IMR-90 (cell line): ENCODE measurements at regions not wholly inside any gene's neighbourhood (a gene's known extent, or its start where the extent isn't known, plus 50 kb on each side); places are given as distances from the start of the nearest gene placed in this dataset.

Experiments used
- ATAC-seq: fragments of 200-7000 bp; cut with Tn5 transposase; 2 replicates; pipeline ENCODE4 v1.9.1; 2020; ENCODE audit warnings: low read depth, mild to moderate bottlenecking, moderate library complexity
- BruUV-seq: library from RNA; stranded (reverse); fragments of 400-500 nt; replicated peaks from 2 replicates; lab custom pipeline; 2021; lab: Mats Ljungman, UMichigan
- CTCF ChIA-PET: fragments of 300-600 bp; formaldehyde crosslinking; extraction: SDS; loops from one replicate; lab custom pipeline; 2021; ENCODE audit warnings: antibody characterized with exemption; lab: Yijun Ruan, JAX
- POLR2A ChIA-PET: fragments of 300-600 bp; sonication (Branson Sonifier 250); formaldehyde crosslinking; loops from one replicate; lab custom pipeline; 2022; ENCODE audit warnings: antibody characterized with exemption; ENCODE audit not compliant: unreplicated experiment; lab: Charles Lee
- DNase-seq: peaks from one replicate; pipeline ENCODE4 v3.0.0; 2013
- H2AFZ ChIP-seq: replicated peaks from 2 replicates; pipeline ENCODE3; 2013; ENCODE audit warnings: low read length, mild to moderate bottlenecking; ENCODE audit not compliant: poor library complexity
- H2AK5ac ChIP-seq: 2 replicates; pipeline ENCODE4 v1.6.1; 2013; ENCODE audit warnings: low read depth, low read length, inconsistent platforms
- H2AK9ac ChIP-seq: replicated peaks from 2 replicates; pipeline ENCODE3; 2013; ENCODE audit warnings: mild to moderate bottlenecking, low read depth, low read length, moderate library complexity; ENCODE audit not compliant: poor library complexity
- H2BK120ac ChIP-seq: 2 replicates; pipeline ENCODE4 v1.6.1; 2013; ENCODE audit warnings: low read depth, low read length, inconsistent platforms
- H2BK15ac ChIP-seq: 3 replicates; pipeline ENCODE4 v1.6.1; 2013; ENCODE audit warnings: low read depth, low read length, inconsistent platforms
- H2BK20ac ChIP-seq: 2 replicates; pipeline ENCODE4 v1.6.1; 2013; ENCODE audit warnings: low read depth, mild to moderate bottlenecking, inconsistent platforms, low read length, moderate library complexity
- H2BK5ac ChIP-seq: 2 replicates; pipeline ENCODE4 v1.6.1; 2013; ENCODE audit warnings: mild to moderate bottlenecking, low read depth, low read length, inconsistent platforms; ENCODE audit not compliant: poor library complexity, severe bottlenecking
- H3K14ac ChIP-seq: replicated peaks from 2 replicates; pipeline ENCODE4 v1.6.1; 2013; ENCODE audit warnings: low read depth, low read length, inconsistent platforms
- H3K18ac ChIP-seq: 2 replicates; pipeline ENCODE4 v1.6.1; 2013; ENCODE audit warnings: low read depth, low read length, control low read depth
- H3K23ac ChIP-seq: 2 replicates; pipeline ENCODE4 v1.6.1; 2013; ENCODE audit warnings: low read depth, low read length, inconsistent platforms
- H3K27ac ChIP-seq: 2 replicates; pipeline ENCODE4 v1.5.1; 2013; ENCODE audit warnings: mild to moderate bottlenecking, control low read depth, low read length; ENCODE audit not compliant: insufficient read depth
- H3K27me3 ChIP-seq: 2 replicates; pipeline ENCODE4 v1.6.1; 2013; ENCODE audit warnings: low read length; ENCODE audit not compliant: control insufficient read depth, insufficient read depth
- H3K36me3 ChIP-seq: 2 replicates; pipeline ENCODE4 v1.6.1; 2013; ENCODE audit warnings: low read length, mixed read lengths; ENCODE audit not compliant: control insufficient read depth, insufficient read depth
- H3K4ac ChIP-seq: 2 replicates; pipeline ENCODE4 v1.6.1; 2013; ENCODE audit warnings: low read depth, low read length, inconsistent platforms
- H3K4me1 ChIP-seq: 2 replicates; pipeline ENCODE4 v1.6.1; 2013; ENCODE audit warnings: low read length, mixed read lengths; ENCODE audit not compliant: control insufficient read depth, insufficient read depth
- H3K4me2 ChIP-seq: 2 replicates; pipeline ENCODE4 v1.6.1; 2013; ENCODE audit warnings: low read depth, mild to moderate bottlenecking, control low read depth, low read length, moderate library complexity
- H3K4me3 ChIP-seq: 2 replicates; pipeline ENCODE4 v1.5.1; 2013; ENCODE audit warnings: low read depth, mild to moderate bottlenecking, control low read depth, low read length, moderate library complexity; ENCODE audit not compliant: insufficient read depth
- H3K56ac ChIP-seq: 2 replicates; pipeline ENCODE4 v1.6.1; 2013; ENCODE audit warnings: low read length, inconsistent platforms; ENCODE audit not compliant: insufficient read depth; ENCODE audit errors: extremely low read depth
- H3K79me1 ChIP-seq, 2 experiments: 2 replicates each; pipeline ENCODE4 v1.6.1; 2013; ENCODE audit warnings: low read length in 2 of 2, inconsistent platforms in 1 of 2, low read depth in 1 of 2
- H3K9ac ChIP-seq: 2 replicates; pipeline ENCODE4 v1.6.1; 2013; ENCODE audit warnings: low read depth, low read length, control low read depth
- H3K9me1 ChIP-seq: 2 replicates; pipeline ENCODE4 v1.6.1; 2013; ENCODE audit warnings: low read length, inconsistent platforms; ENCODE audit not compliant: insufficient read depth
- H3K9me3 ChIP-seq: 2 replicates; pipeline ENCODE4 v1.6.1; 2013; ENCODE audit warnings: low read length; ENCODE audit not compliant: control insufficient read depth, insufficient read depth
- H4K20me1 ChIP-seq: 2 replicates; pipeline ENCODE4 v1.6.1; 2013; ENCODE audit warnings: low read length, inconsistent platforms; ENCODE audit not compliant: insufficient read depth
- H4K5ac ChIP-seq: 2 replicates; pipeline ENCODE4 v1.6.1; 2013; ENCODE audit warnings: mild to moderate bottlenecking, low read depth, low read length, control low read depth
- H4K8ac ChIP-seq, 2 experiments: 2 replicates each; pipeline ENCODE4 v1.6.1; 2013; ENCODE audit warnings: low read depth in 2 of 2, low read length in 2 of 2, control low read depth in 1 of 2, inconsistent platforms in 1 of 2
- H4K91ac ChIP-seq: 2 replicates; pipeline ENCODE4 v1.6.1; 2013; ENCODE audit warnings: low read depth, low read length, inconsistent platforms; ENCODE audit not compliant: insufficient read depth
- BHLHE40 ChIP-seq: fragments of 150-350 bp; IDR thresholded peaks from 2 replicates; pipeline ENCODE4 v1.6.1; 2016; ENCODE audit warnings: mild to moderate bottlenecking, low read depth, low read length
- CHD1 ChIP-seq: IDR thresholded peaks from 2 replicates; pipeline ENCODE4 v1.6.1; 2012; ENCODE audit warnings: low read depth, low read length, improper control_type of control experiment
- CTCF ChIP-seq: conservative IDR thresholded peaks from 2 replicates; pipeline ENCODE4 v1.5.1; 2012; ENCODE audit warnings: mild to moderate bottlenecking, low read depth, low read length, improper control_type of control experiment
- FOS ChIP-seq: fragments of 150-350 bp; IDR thresholded peaks from 2 replicates; pipeline ENCODE4 v1.6.1; 2016; ENCODE audit warnings: low read depth, low read length
- MAZ ChIP-seq: IDR thresholded peaks from 2 replicates; pipeline ENCODE4 v1.6.1; 2012; ENCODE audit warnings: low read depth, mild to moderate bottlenecking, low read length, improper control_type of control experiment, moderate library complexity, borderline replicate concordance
- MXI1 ChIP-seq: IDR thresholded peaks from 2 replicates; pipeline ENCODE4 v1.6.1; 2012; ENCODE audit warnings: low read depth, mild to moderate bottlenecking, low read length, moderate library complexity, borderline replicate concordance
- POLR2A ChIP-seq: IDR thresholded peaks from 2 replicates; pipeline ENCODE4 v1.6.1; 2012; ENCODE audit warnings: mild to moderate bottlenecking, low read depth, low read length
- RAD21 ChIP-seq: IDR thresholded peaks from 2 replicates; pipeline ENCODE4 v1.6.1; 2012; ENCODE audit warnings: low read length, improper control_type of control experiment
- USF2 ChIP-seq: fragments of 150-350 bp; IDR thresholded peaks from 2 replicates; pipeline ENCODE4 v1.6.1; 2017; ENCODE audit warnings: mild to moderate bottlenecking, antibody characterized with exemption, low read length, low read depth
- WGBS, 2 experiments: methylation state at CpG; one replicate each; pipeline versions ENCODE4 v1.1.5 to v1.1.7; 2013; ENCODE audit warnings: missing lambda C conversion rate in 2 of 2; ENCODE audit not compliant: insufficient read length in 1 of 2; ENCODE audit errors: extremely low coverage in 2 of 2; 5-methylcytosine and 5-hydroxymethylcytosine counted together
- dilution Hi-C: fragments of 300-500 bp; cut with HindIII; formaldehyde crosslinking; loops from one replicate; pipeline ENCODE4 v1.14.3; 2018; ENCODE audit warnings: low sequenced_read_pairs; ENCODE audit not compliant: unreplicated experiment
- in situ Hi-C: fragments of 300-500 bp; cut with MboI; formaldehyde crosslinking; loops from 3 replicates; pipeline ENCODE4 v1.14.3; 2019; ENCODE audit warnings: low sequenced_read_pairs, inconsistent platforms, mixed read lengths
- intact Hi-C: fragments of 100-400 bp; cut with micrococcal nuclease; formaldehyde crosslinking; loops from 2 replicates; pipeline ENCODE4 v1.10.0; 2022
- TF ChIP-seq, protein P1 (sequence below): fragments of 150-350 bp; IDR thresholded peaks from 2 replicates; pipeline ENCODE4 v1.6.1; 2016; ENCODE audit warnings: low read depth, mild to moderate bottlenecking, low read length, moderate library complexity, borderline replicate concordance

- WGBS, 2 experiments: no CpG with 5 or more reads among the region's 1 CpG
- TF ChIP-seq CTCF: no peak
- TF ChIP-seq CHD1: no peak
- TF ChIP-seq RAD21: no peak
- no peak for TF ChIP-seq USF2
- TF ChIP-seq MAZ: no peak
- TF ChIP-seq FOS: no peak
- no peak for TF ChIP-seq MXI1
- no peak for TF ChIP-seq POLR2A
- TF ChIP-seq, protein P1, sequence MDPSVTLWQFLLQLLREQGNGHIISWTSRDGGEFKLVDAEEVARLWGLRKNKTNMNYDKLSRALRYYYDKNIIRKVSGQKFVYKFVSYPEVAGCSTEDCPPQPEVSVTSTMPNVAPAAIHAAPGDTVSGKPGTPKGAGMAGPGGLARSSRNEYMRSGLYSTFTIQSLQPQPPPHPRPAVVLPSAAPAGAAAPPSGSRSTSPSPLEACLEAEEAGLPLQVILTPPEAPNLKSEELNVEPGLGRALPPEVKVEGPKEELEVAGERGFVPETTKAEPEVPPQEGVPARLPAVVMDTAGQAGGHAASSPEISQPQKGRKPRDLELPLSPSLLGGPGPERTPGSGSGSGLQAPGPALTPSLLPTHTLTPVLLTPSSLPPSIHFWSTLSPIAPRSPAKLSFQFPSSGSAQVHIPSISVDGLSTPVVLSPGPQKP: no peak
- no peak for TF ChIP-seq BHLHE40
- intact Hi-C loops (no loop called here), dilution Hi-C loops (no loop called here), in situ Hi-C loops (no loop called here)
- BruUV-seq: no TSS peak
- Histone ChIP-seq H2BK20ac (no peak overlapping the region), H3K14ac (no peak overlapping the region), H2AFZ (no peak overlapping the region), H4K20me1 (no peaks in the 10 kb centered on the region), H3K4me3 (no peak overlapping the region), H3K9ac (no peak overlapping the region), H3K79me1 (no peaks in the 10 kb centered on the region), H2BK120ac (no peak overlapping the region), H3K9me1 (no peaks in the 10 kb centered on the region), H4K8ac (no peak overlapping the region), H4K91ac (no peak overlapping the region), H3K23ac (no peak overlapping the region), H3K4me1 (no peaks in the 10 kb centered on the region), H2AK9ac (no peak overlapping the region), H4K5ac (no peak overlapping the region), H3K4me2 (no peak overlapping the region), H2BK15ac (no peak overlapping the region), H3K18ac (no peak overlapping the region), H3K9me3 (peaks cover 15% of the 10 kb centered on the region), H3K27ac (no peak overlapping the region), H3K27me3 (no peaks in the 10 kb centered on the region), H3K4ac (no peak overlapping the region), H3K36me3 (no peaks in the 10 kb centered on the region), H2BK5ac (no peak overlapping the region), H2AK5ac (no peak overlapping the region), H3K56ac (no peak overlapping the region)
- DNase-seq (no peak), ATAC-seq (no peak)
- ChIA-PET POLR2A (no interaction called here), CTCF (no interaction called here)
These were observed 53.3 kb upstream of the ATP10B start for GRCh38 chr5:160905285-160905684.
